ENCODE measurements at regions not wholly inside any gene's neighbourhood (a gene's known extent, or its start where the extent isn't known, plus 50 kb on each side); places are given as distances from the start of the nearest gene placed in this dataset.
A peak's percentile ranks its signal among the peaks of the same experiment; 100 is the strongest.

- Histone ChIP-seq H3K27ac (no peak overlapping the region), H3K4me1 (ENCODE audit: low read depth) (no peaks in the 10 kb centered on the region), H3K4me3 (no peak overlapping the region), H3K36me3 (no peaks in the 10 kb centered on the region), H3K9me3 (ENCODE audit: low read depth) (no peaks in the 10 kb centered on the region), H3K27me3 (no peaks in the 10 kb centered on the region)
- peak in 1 of 2 donors; percentile 44 for DNase-seq (ENCODE audit: low read depth in 1 of 2, low spot score in 1 of 2)
- TF ChIP-seq CTCF (IDR thresholded peaks at IDR 0.05; ENCODE audit: low read depth, low read length): no peak
Observed at GRCh38 chr4:167428156-167428555, 193.9 kb upstream of the SPOCK3 start.

GRCh38 chr4:167431371-167431770, 197.1 kb upstream of the SPOCK3 start:
- Histone ChIP-seq H3K4me3 (no peak overlapping the region), H3K27me3 (no peaks in the 10 kb centered on the region), H3K9me3 (ENCODE audit: low read depth) (no peaks in the 10 kb centered on the region), H3K4me1 (ENCODE audit: low read depth) (no peaks in the 10 kb centered on the region), H3K36me3 (no peaks in the 10 kb centered on the region), H3K27ac (no peak overlapping the region)
- TF ChIP-seq CTCF (IDR thresholded peaks at IDR 0.05; ENCODE audit: low read depth, low read length): no peak
- no peak for DNase-seq (ENCODE audit: low read depth in 1 of 2, low spot score in 1 of 2)

- Histone ChIP-seq H3K36me3 (no peaks in the 10 kb centered on the region), H3K4me3 (no peak overlapping the region), H3K9me3 (ENCODE audit: low read depth) (no peaks in the 10 kb centered on the region), H3K27me3 (no peaks in the 10 kb centered on the region), H3K4me1 (ENCODE audit: low read depth) (no peaks in the 10 kb centered on the region), H3K27ac (no peak overlapping the region)
- DNase-seq (ENCODE audit: low read depth in 1 of 2, low spot score in 1 of 2): no peak
- no peak for TF ChIP-seq CTCF (IDR thresholded peaks at IDR 0.05; ENCODE audit: low read depth, low read length)
Observed at GRCh38 chr4:167435786-167436185, 201.5 kb upstream of the SPOCK3 start.

- Histone ChIP-seq H3K4me3 (no peak overlapping the region), H3K27me3 (no peaks in the 10 kb centered on the region), H3K4me1 (ENCODE audit: low read depth) (no peaks in the 10 kb centered on the region), H3K27ac (no peak overlapping the region), H3K9me3 (ENCODE audit: low read depth) (no peaks in the 10 kb centered on the region), H3K36me3 (no peaks in the 10 kb centered on the region)
- DNase-seq (ENCODE audit: low read depth in 1 of 2, low spot score in 1 of 2): no peak
- TF ChIP-seq CTCF (IDR thresholded peaks at IDR 0.05; ENCODE audit: low read depth, low read length): no peak
Observed at GRCh38 chr4:167443841-167444240, 209.5 kb upstream of the SPOCK3 start.

GRCh38 chr4:167452922-167453430, 218.7 kb upstream of the SPOCK3 start:
- no peak for TF ChIP-seq CTCF (IDR thresholded peaks at IDR 0.05; ENCODE audit: low read depth, low read length)
- H3K36me3 ChIP-seq: no peaks in the 10 kb centered on the region
- no peaks in the 10 kb centered on the region for H3K4me1 ChIP-seq (ENCODE audit: low read depth)
- no peak overlapping the region for H3K27ac ChIP-seq
- DNase-seq (ENCODE audit: low read depth in 1 of 2, low spot score in 1 of 2): peak in 1 of 2 donors; percentile 24
- no peaks in the 10 kb centered on the region for H3K27me3 ChIP-seq
- no peaks in the 10 kb centered on the region for H3K9me3 ChIP-seq (ENCODE audit: low read depth)
- no peak overlapping the region for H3K4me3 ChIP-seq

- H3K4me3 ChIP-seq: no peak overlapping the region
- no peaks in the 10 kb centered on the region for H3K4me1 ChIP-seq (ENCODE audit: low read depth)
- no peak for DNase-seq (ENCODE audit: low read depth in 1 of 2, low spot score in 1 of 2)
- no peaks in the 10 kb centered on the region for H3K9me3 ChIP-seq (ENCODE audit: low read depth)
- no peak for TF ChIP-seq CTCF (IDR thresholded peaks at IDR 0.05; ENCODE audit: low read depth, low read length)
- no peak overlapping the region for H3K27ac ChIP-seq
- H3K27me3 ChIP-seq: no peaks in the 10 kb centered on the region
- no peaks in the 10 kb centered on the region for H3K36me3 ChIP-seq
Observed at GRCh38 chr4:167456619-167457018, 222.3 kb upstream of the SPOCK3 start.

Measured in cardiac muscle cell (in vitro differentiated cells and primary cell).